HL-60 (cell line): ENCODE measurements at regions not wholly inside any gene's neighbourhood (a gene's known extent, or its start where the extent isn't known, plus 50 kb on each side); places are given as distances from the start of the nearest gene placed in this dataset.

Experiments used
- DNase-seq, 2 experiments: peaks; one replicate each; pipeline ENCODE4 v3.0.0-alpha.2; 2010 to 2020; ENCODE audit warnings: low read depth in 1 of 2, low spot score in 1 of 2
- H3K27ac ChIP-seq: fragments of 250-450 bp; sonication (Bioruptor Pico); replicated peaks from 2 replicates; pipeline ENCODE4 v1.5.1; 2020; ENCODE audit warnings: mild to moderate bottlenecking, moderate library complexity
- H3K27me3 ChIP-seq: fragments of 250-450 bp; sonication (Bioruptor Pico); 2 replicates; pipeline ENCODE4 v1.5.1; 2021; ENCODE audit warnings: mild to moderate bottlenecking, moderate library complexity; ENCODE audit not compliant: insufficient read depth, poor library complexity, severe bottlenecking
- H3K4me3 ChIP-seq: replicated peaks from 2 replicates; pipeline ENCODE4 v1.5.1; 2011; ENCODE audit warnings: mild to moderate bottlenecking, control low read depth, low read length; ENCODE audit not compliant: insufficient read depth
- CTCF ChIP-seq: IDR thresholded peaks from one replicate; pipeline ENCODE4 v1.5.1; 2011; ENCODE audit warnings: low read length, control low read depth, inconsistent platforms; ENCODE audit not compliant: insufficient read depth
- GABPA ChIP-seq: IDR thresholded peaks from 2 replicates; pipeline ENCODE4 v1.6.1; 2012; ENCODE audit warnings: low read depth
- POLR2AphosphoS5 ChIP-seq: IDR thresholded peaks from 2 replicates; pipeline ENCODE4 v1.6.1; 2012; ENCODE audit warnings: low read depth
- REST ChIP-seq: IDR thresholded peaks from 2 replicates; pipeline ENCODE4 v1.6.1; 2012; ENCODE audit warnings: low read depth; ENCODE audit not compliant: insufficient replicate concordance
- SPI1 ChIP-seq: IDR thresholded peaks from 2 replicates; pipeline ENCODE4 v1.6.1; 2012; ENCODE audit warnings: low read depth, mild to moderate bottlenecking, borderline replicate concordance

- H3K4me3 ChIP-seq = no peak overlapping the region
- no peaks in the 10 kb centered on the region for H3K27me3 ChIP-seq
- no peak overlapping the region for H3K27ac ChIP-seq
- TF ChIP-seq REST = no peak
- TF ChIP-seq POLR2AphosphoS5 = no peak
- TF ChIP-seq CTCF = no peak
- TF ChIP-seq SPI1 = no peak
- no peak for TF ChIP-seq GABPA
- no peak for DNase-seq
Observed at GRCh38 chr9:88216126-88216995, 78.1 kb upstream of the SPATA31C2 start.

GRCh38 chr9:88215196-88216125 is 77.2 kb upstream of the SPATA31C2 start:
- no peak overlapping the region for H3K27ac ChIP-seq
- H3K27me3 ChIP-seq = no peaks in the 10 kb centered on the region
- H3K4me3 ChIP-seq = no peak overlapping the region
- no peak for TF ChIP-seq REST
- no peak for TF ChIP-seq GABPA
- TF ChIP-seq SPI1 = no peak
- TF ChIP-seq POLR2AphosphoS5 = no peak
- no peak for TF ChIP-seq CTCF
- DNase-seq = no peak

- Histone ChIP-seq H3K4me3 (no peak overlapping the region), H3K27me3 (no peaks in the 10 kb centered on the region), H3K27ac (no peak overlapping the region)
- TF ChIP-seq GABPA = no peak
- no peak for TF ChIP-seq SPI1
- no peak for TF ChIP-seq CTCF
- TF ChIP-seq POLR2AphosphoS5 = no peak
- no peak for TF ChIP-seq REST
- DNase-seq = no peak
Observed at GRCh38 chr9:88202321-88202720, 64.0 kb upstream of the SPATA31C2 start.
